H9 (cell line): ENCODE measurements at regions not wholly inside any gene's neighbourhood (a gene's known extent, or its start where the extent isn't known, plus 50 kb on each side); places are given as distances from the start of the nearest gene placed in this dataset.

Experiments
- DNase-seq: peaks from one replicate; pipeline ENCODE4 v3.0.0-alpha.2; 2017
- H2AFZ ChIP-seq: one replicate; pipeline ENCODE4 v1.6.1; 2013; ENCODE audit warnings: mild to moderate bottlenecking, low read length, control low read depth, moderate library complexity
- H2AK5ac ChIP-seq: 2 replicates; pipeline ENCODE4 v1.6.1; 2013; ENCODE audit warnings: low read length, control low read depth, mixed read lengths; ENCODE audit not compliant: insufficient read length
- H2BK120ac ChIP-seq: one replicate; pipeline ENCODE4 v1.6.1; 2013; ENCODE audit warnings: low read depth, mild to moderate bottlenecking, low read length, control low read depth, inconsistent platforms; ENCODE audit not compliant: poor library complexity, severe bottlenecking
- H2BK12ac ChIP-seq: 2 replicates; pipeline ENCODE4 v1.6.1; 2013; ENCODE audit warnings: low read length, control low read depth, mixed read lengths, low read depth; ENCODE audit not compliant: insufficient read length
- H2BK15ac ChIP-seq: 2 replicates; pipeline ENCODE4 v1.6.1; 2013; ENCODE audit warnings: low read depth, low read length, control low read depth
- H2BK20ac ChIP-seq: one replicate; pipeline ENCODE4 v1.6.1; 2013; ENCODE audit warnings: low read depth, mild to moderate bottlenecking, low read length, control low read depth, inconsistent platforms; ENCODE audit not compliant: poor library complexity, severe bottlenecking
- H2BK5ac ChIP-seq: 2 replicates; pipeline ENCODE4 v1.6.1; 2013; ENCODE audit warnings: low read length, control low read depth, mixed read lengths; ENCODE audit not compliant: insufficient read length
- H3K14ac ChIP-seq: 2 replicates; pipeline ENCODE4 v1.6.1; 2013; ENCODE audit warnings: low read length, control low read depth; ENCODE audit not compliant: insufficient read depth
- H3K18ac ChIP-seq: 2 replicates; pipeline ENCODE4 v1.6.1; 2013; ENCODE audit warnings: low read depth, mild to moderate bottlenecking, mixed read lengths, low read length, control low read depth; ENCODE audit not compliant: insufficient read length
- H3K23ac ChIP-seq: 2 replicates; pipeline ENCODE4 v1.6.1; 2013; ENCODE audit warnings: low read length, control low read depth, mixed read lengths, low read depth; ENCODE audit not compliant: insufficient read length
- H3K23me2 ChIP-seq: 2 replicates; pipeline ENCODE4 v1.6.1; 2013; ENCODE audit warnings: low read depth, mild to moderate bottlenecking, mixed read lengths, low read length, control low read depth; ENCODE audit not compliant: insufficient read length, poor library complexity, severe bottlenecking
- H3K27ac ChIP-seq: 2 replicates; pipeline ENCODE4 v1.5.1; 2013; ENCODE audit warnings: low read length, control low read depth, mixed read lengths, low read depth; ENCODE audit not compliant: insufficient read length
- H3K27me3 ChIP-seq: 2 replicates; pipeline ENCODE4 v1.6.1; 2013; ENCODE audit warnings: low read length, control low read depth, inconsistent platforms; ENCODE audit not compliant: insufficient read depth
- H3K4ac ChIP-seq: 2 replicates; pipeline ENCODE4 v1.6.1; 2013; ENCODE audit warnings: low read depth, mild to moderate bottlenecking, control low read depth, inconsistent platforms, low read length, moderate library complexity
- H3K4me1 ChIP-seq: 2 replicates; pipeline ENCODE4 v1.6.1; 2013; ENCODE audit warnings: low read length, control low read depth, inconsistent platforms; ENCODE audit not compliant: insufficient read depth
- H3K4me2 ChIP-seq: 2 replicates; pipeline ENCODE4 v1.6.1; 2013; ENCODE audit warnings: low read length, control low read depth, mixed read lengths; ENCODE audit not compliant: insufficient read length, insufficient read depth
- H3K56ac ChIP-seq: 2 replicates; pipeline ENCODE4 v1.6.1; 2013; ENCODE audit warnings: low read depth, mild to moderate bottlenecking, mixed read lengths, low read length, control low read depth; ENCODE audit not compliant: insufficient read length
- H3K79me1 ChIP-seq: 2 replicates; pipeline ENCODE4 v1.6.1; 2013; ENCODE audit warnings: low read depth, mild to moderate bottlenecking, moderate library complexity, low read length, control low read depth, inconsistent platforms; ENCODE audit not compliant: insufficient read depth, poor library complexity, severe bottlenecking
- H3K79me2 ChIP-seq: 2 replicates; pipeline ENCODE4 v1.6.1; 2013; ENCODE audit warnings: low read length, control low read depth, inconsistent platforms; ENCODE audit not compliant: insufficient read depth
- H3K9ac ChIP-seq: 2 replicates; pipeline ENCODE4 v1.6.1; 2013; ENCODE audit warnings: low read length, control low read depth, mixed read lengths; ENCODE audit not compliant: insufficient read length; ENCODE audit errors: extremely low read depth
- H3K9me3 ChIP-seq: one replicate; pipeline ENCODE4 v1.6.1; 2013; ENCODE audit warnings: low read depth, low read length, inconsistent platforms; ENCODE audit not compliant: control insufficient read depth
- H3T11ph ChIP-seq: one replicate; pipeline ENCODE4 v1.6.1; 2013; ENCODE audit warnings: mild to moderate bottlenecking, low read length, control low read depth, inconsistent platforms
- H4K20me1 ChIP-seq: one replicate; pipeline ENCODE4 v1.6.1; 2013; ENCODE audit not compliant: control insufficient read depth, insufficient read length, insufficient read depth
- H4K5ac ChIP-seq: 2 replicates; pipeline ENCODE4 v1.6.1; 2013; ENCODE audit warnings: low read depth, mild to moderate bottlenecking, mixed read lengths, low read length, control low read depth; ENCODE audit not compliant: insufficient read length
- H4K8ac ChIP-seq: replicated peaks from 2 replicates; pipeline ENCODE4 v1.6.1; 2013; ENCODE audit warnings: low read length, control low read depth, mixed read lengths, low read depth; ENCODE audit not compliant: insufficient read length
- H4K91ac ChIP-seq: 2 replicates; pipeline ENCODE4 v1.6.1; 2013; ENCODE audit warnings: low read depth, mild to moderate bottlenecking, moderate library complexity, mixed read lengths, low read length, control low read depth; ENCODE audit not compliant: insufficient read length
- H3K27ac Mint-ChIP-seq, 3 experiments: 2 replicates in 2 of 3; 3 replicates in 1 of 3; pipeline ENCODE4 v1.8.0; 2020 to 2021; ENCODE audit warnings: mixed read lengths in 3 of 3, mild to moderate bottlenecking in 1 of 3, moderate library complexity in 1 of 3
- H3K27me3 Mint-ChIP-seq: 2 replicates; pipeline ENCODE4 v1.8.0; 2021; ENCODE audit warnings: low read depth, mild to moderate bottlenecking, moderate library complexity, mixed read lengths
- H3K36me3 Mint-ChIP-seq, 3 experiments: 2 replicates in 2 of 3; 3 replicates in 1 of 3; pipeline ENCODE4 v1.8.0; 2020 to 2021; ENCODE audit warnings: low read depth in 3 of 3, mixed read lengths in 3 of 3; ENCODE audit not compliant: insufficient read depth in 1 of 3
- H3K4me1 Mint-ChIP-seq, 2 experiments: 2 replicates each; pipeline ENCODE4 v1.8.0; 2020; ENCODE audit warnings: mixed read lengths in 2 of 2
- H3K4me3 Mint-ChIP-seq, 2 experiments: 2 replicates in 1 of 2; 3 replicates in 1 of 2; pipeline ENCODE4 v1.8.0; 2020 to 2021; ENCODE audit warnings: mild to moderate bottlenecking in 2 of 2, mixed read lengths in 2 of 2, moderate library complexity in 1 of 2
- H3K9me3 Mint-ChIP-seq, 2 experiments: 2 replicates in 1 of 2; 3 replicates in 1 of 2; pipeline ENCODE4 v1.8.0; 2020; ENCODE audit warnings: mild to moderate bottlenecking in 2 of 2, mixed read lengths in 2 of 2, moderate library complexity in 1 of 2
- CTCF ChIP-seq: fragments of 200-600 bp; sonication (generic); conservative IDR thresholded peaks from 3 replicates; pipeline ENCODE4 v1.8.0; 2021; ENCODE audit warnings: antibody characterized with exemption, mild to moderate bottlenecking
- WGBS: extraction: QIAGEN DNeasy Blood & Tissue Kit; methylation state at CpG from one replicate; pipeline ENCODE4 v1.1.7; 2013; ENCODE audit warnings: missing lambda C conversion rate, low lambda C conversion rate, mixed read lengths; ENCODE audit not compliant: insufficient read length; ENCODE audit errors: extremely low coverage; 5-methylcytosine and 5-hydroxymethylcytosine counted together

- Mint-ChIP-seq H3K4me1 (peaks cover 10% of the 10 kb centered on the region in 2 experiments), H3K36me3 (no peaks in the 10 kb centered on the region), H3K27me3 (no peaks in the 10 kb centered on the region; the same call in 1 of the 2 replicates), H3K4me3 (no peak overlapping the region), H3K9me3 (no peaks in the 10 kb centered on the region), H3K27ac (no peak overlapping the region; a peak in 2 of 7 replicates)
- H3K9ac ChIP-seq = no peak overlapping the region
- H3K9me3 ChIP-seq = no peaks in the 10 kb centered on the region
- H2AK5ac ChIP-seq = no peak overlapping the region
- no peaks in the 10 kb centered on the region for H3K27me3 ChIP-seq
- no CpG with 5 or more reads among the region's 4 CpGs for WGBS
- TF ChIP-seq CTCF = no peak
- no peak overlapping the region for H2BK12ac ChIP-seq
- H3K4me2 ChIP-seq = no peak overlapping the region
- no peaks in the 10 kb centered on the region for H3K79me1 ChIP-seq
- H2BK20ac ChIP-seq = no peak overlapping the region
- H2BK15ac ChIP-seq = no peak overlapping the region
- no peak overlapping the region for H4K91ac ChIP-seq
- no peak for DNase-seq
- H3K56ac ChIP-seq = no peak overlapping the region
- no peak overlapping the region for H3K23ac ChIP-seq
- H3K23me2 ChIP-seq = no peaks in the 10 kb centered on the region
- H4K8ac ChIP-seq = no peak overlapping the region
- no peak overlapping the region for H2BK5ac ChIP-seq
- H4K5ac ChIP-seq = no peak overlapping the region
- no peak overlapping the region for H3K18ac ChIP-seq
- no peak overlapping the region for H3K14ac ChIP-seq
- H3K79me2 ChIP-seq = no peaks in the 10 kb centered on the region
- H2BK120ac ChIP-seq = no peak overlapping the region
- no peaks in the 10 kb centered on the region for H4K20me1 ChIP-seq
- H3T11ph ChIP-seq = no peak overlapping the region
- no peak overlapping the region for H2AFZ ChIP-seq
- H3K4me1 ChIP-seq = no peaks in the 10 kb centered on the region; the same call in 1 of the 2 replicates
- no peak overlapping the region for H3K27ac ChIP-seq
- H3K4ac ChIP-seq = no peak overlapping the region
Measured at GRCh38 chr11:116244889-116245288, 527.9 kb downstream of the BUD13 start.
